ENCODE measurements at regions not wholly inside any gene's neighbourhood (a gene's known extent, or its start where the extent isn't known, plus 50 kb on each side); places are given as distances from the start of the nearest gene placed in this dataset.

GRCh38 chr1:202069662-202070061 lies 53.1 kb upstream of the GPR37L1 start:
- no peak overlapping the region for H2BK12ac ChIP-seq (ENCODE audit: insufficient read length, low read depth, low read length)
- H3K9me3 Mint-ChIP-seq: no peaks in the 10 kb centered on the region
- H3K14ac ChIP-seq (ENCODE audit: insufficient read depth, low read length): no peak overlapping the region; the same call in 1 of the 2 replicates
- no peaks in the 10 kb centered on the region for H4K20me1 ChIP-seq (ENCODE audit: control insufficient read depth, insufficient read depth, insufficient read length)
- no peak overlapping the region for H2AK5ac ChIP-seq (ENCODE audit: insufficient read length, low read length)
- no peaks in the 10 kb centered on the region for H3K23me2 ChIP-seq (ENCODE audit: insufficient read length, low read depth, low read length, poor library complexity, severe bottlenecking)
- H3K4me2 ChIP-seq (ENCODE audit: insufficient read depth, insufficient read length, low read length): no peak overlapping the region
- no peaks in the 10 kb centered on the region for H3K79me2 ChIP-seq (ENCODE audit: insufficient read depth, low read length)
- H3K9ac ChIP-seq (ENCODE audit: extremely low read depth, insufficient read length, low read length): no peak overlapping the region
- no peaks in the 10 kb centered on the region for H3K4me1 ChIP-seq (ENCODE audit: insufficient read depth, low read length)
- no peak overlapping the region for H4K8ac ChIP-seq (replicated peaks; ENCODE audit: insufficient read length, low read depth, low read length)
- no peak overlapping the region for H3T11ph ChIP-seq (ENCODE audit: low read length)
- no peak overlapping the region for H3K4ac ChIP-seq (ENCODE audit: low read depth, low read length)
- no peak overlapping the region for H2AFZ ChIP-seq (ENCODE audit: low read length)
- H3K4me1 Mint-ChIP-seq: peaks cover 4 to 20% of the 10 kb centered on the region in 2 experiments; a peak in 3 of 4 replicates
- no peak overlapping the region for H3K56ac ChIP-seq (ENCODE audit: insufficient read length, low read depth, low read length)
- no peak overlapping the region for H2BK20ac ChIP-seq (ENCODE audit: low read depth, low read length, poor library complexity, severe bottlenecking)
- H3K36me3 Mint-ChIP-seq (ENCODE audit: insufficient read depth in 1 of 3, low read depth in 3 of 3): no peaks in the 10 kb centered on the region
- H2BK15ac ChIP-seq (ENCODE audit: low read depth, low read length): no peak overlapping the region
- no peak for TF ChIP-seq CTCF (conservative IDR thresholded peaks at IDR 0.05)
- no peak overlapping the region for H4K5ac ChIP-seq (ENCODE audit: insufficient read length, low read depth, low read length)
- H3K27me3 Mint-ChIP-seq (ENCODE audit: low read depth): no peaks in the 10 kb centered on the region
- no peaks in the 10 kb centered on the region for H3K79me1 ChIP-seq (ENCODE audit: insufficient read depth, low read depth, low read length, poor library complexity, severe bottlenecking)
- H3K27ac ChIP-seq (ENCODE audit: insufficient read length, low read depth, low read length): no peak overlapping the region
- H2BK120ac ChIP-seq (ENCODE audit: low read depth, low read length, poor library complexity, severe bottlenecking): no peak overlapping the region
- H3K23ac ChIP-seq (ENCODE audit: insufficient read length, low read depth, low read length): no peak overlapping the region
- H3K27me3 ChIP-seq (ENCODE audit: insufficient read depth, low read length): no peaks in the 10 kb centered on the region
- H3K18ac ChIP-seq (ENCODE audit: insufficient read length, low read depth, low read length): no peak overlapping the region
- no peak overlapping the region for H3K4me3 Mint-ChIP-seq
- DNase-seq: no peak
- no peaks in the 10 kb centered on the region for H3K9me3 ChIP-seq (ENCODE audit: control insufficient read depth, low read depth, low read length)
- no CpG with 5 or more reads among the region's 4 CpGs for WGBS (ENCODE audit: extremely low coverage, insufficient read length, low lambda C conversion rate)
- no peak overlapping the region for H2BK5ac ChIP-seq (ENCODE audit: insufficient read length, low read length)
- no peak overlapping the region for H4K91ac ChIP-seq (ENCODE audit: insufficient read length, low read depth, low read length)
- peak overlapping the region in 1 of 3 experiments; percentile 49; a peak in 3 of 7 replicates for H3K27ac Mint-ChIP-seq
